HS-27A (cell line): ENCODE measurements at regions not wholly inside any gene's neighbourhood (a gene's known extent, or its start where the extent isn't known, plus 50 kb on each side); places are given as distances from the start of the nearest gene placed in this dataset.

ENCODE experiments used
- DNase-seq: peaks from one replicate; pipeline ENCODE4 v3.0.0-alpha.2; 2012; ENCODE audit warnings: low read depth, missing footprints

DNA sequence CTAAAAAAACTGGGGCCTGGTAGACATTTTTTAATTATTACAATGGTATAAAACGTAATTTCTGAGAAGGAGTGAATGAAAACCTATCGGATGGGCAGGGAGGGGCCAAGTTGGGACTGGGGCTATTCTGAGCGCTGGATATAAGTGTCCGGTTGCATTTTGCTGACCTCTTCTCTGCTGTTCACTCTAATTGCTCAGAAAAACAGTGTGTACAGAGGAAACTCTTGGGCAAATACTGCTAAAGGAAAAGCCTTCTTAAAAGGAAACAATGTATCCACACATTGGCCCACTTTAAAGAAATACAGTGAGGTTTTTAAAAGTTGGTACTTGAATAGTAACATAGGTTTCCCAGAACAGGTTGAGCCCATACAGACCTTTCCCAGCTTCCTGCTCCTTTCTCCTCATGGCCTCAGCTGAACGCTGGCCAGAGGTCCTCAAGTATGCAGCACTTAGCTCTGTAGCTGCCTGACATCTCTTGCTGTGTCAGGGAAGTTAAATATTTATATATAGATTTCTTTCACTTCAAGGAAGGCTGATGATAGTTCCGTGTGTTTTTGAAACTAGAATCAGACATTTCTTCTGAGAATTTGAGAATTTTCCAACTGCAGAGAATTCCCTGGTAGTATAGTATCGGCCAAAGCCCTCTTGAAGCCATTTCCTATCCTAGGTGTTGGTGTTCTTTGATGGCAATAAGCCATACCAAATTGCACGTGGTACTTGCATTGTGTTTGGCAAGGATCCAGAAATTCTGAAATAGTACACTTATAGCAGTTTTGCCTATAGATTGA is 97.1 kb upstream of the SLC4A4 start:
- DNase-seq, result no peak

DNA sequence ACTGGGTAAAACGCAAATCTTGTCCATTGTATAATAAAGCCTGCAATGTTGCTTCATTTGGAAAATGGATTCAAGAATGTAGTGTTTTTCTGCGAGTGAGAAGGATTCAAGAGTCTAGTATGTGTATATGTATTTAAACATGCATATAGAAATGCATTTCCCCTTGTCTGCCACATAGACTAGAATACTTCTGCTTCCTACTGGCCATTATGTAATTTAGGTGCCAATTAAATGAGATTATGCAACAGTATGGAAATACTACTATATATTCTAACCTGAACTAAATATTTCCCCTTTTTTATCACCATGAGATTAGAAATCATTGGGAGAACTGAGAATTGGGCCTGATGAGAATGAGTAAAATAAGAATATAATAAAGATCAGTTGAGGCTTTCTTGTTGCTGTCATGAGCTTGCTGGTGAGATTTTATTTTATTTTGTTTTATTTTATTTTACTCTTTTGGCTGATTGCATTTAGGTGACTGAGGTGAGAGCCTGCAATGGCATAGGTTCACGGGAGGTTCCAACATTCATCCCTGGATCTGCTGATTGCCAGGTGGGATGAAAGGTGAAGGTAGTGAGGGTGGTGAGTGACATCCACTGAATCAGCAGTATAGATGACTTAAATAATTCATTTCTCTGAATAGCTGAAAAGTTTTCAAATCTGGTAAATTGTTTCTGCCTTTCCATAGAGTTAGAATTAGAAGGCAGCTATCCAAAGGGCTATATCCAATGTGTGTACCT is 95.6 kb upstream of the SLC4A4 start:
- DNase-seq, result no peak

DNA sequence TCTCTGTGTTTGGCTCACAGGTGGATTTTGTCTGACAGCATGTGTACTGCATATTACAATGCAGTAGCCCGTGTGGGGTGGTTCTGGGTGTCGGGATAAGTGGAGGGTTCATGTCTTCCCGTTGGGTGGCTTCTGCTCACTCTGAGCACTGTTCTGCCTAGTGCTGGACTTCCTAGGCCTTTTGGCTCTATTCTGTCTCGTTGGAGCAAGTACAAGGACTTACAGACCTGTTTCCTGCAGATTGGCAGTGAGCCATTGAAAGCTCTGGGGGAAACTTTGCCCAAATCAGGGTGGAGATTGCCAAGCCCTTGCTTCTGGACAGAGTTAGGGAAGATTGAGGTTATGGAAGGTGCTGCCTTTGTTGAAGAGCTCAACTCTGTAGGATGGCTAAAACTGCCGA is 91.1 kb upstream of the SLC4A4 start:
- no peak for DNase-seq

DNA sequence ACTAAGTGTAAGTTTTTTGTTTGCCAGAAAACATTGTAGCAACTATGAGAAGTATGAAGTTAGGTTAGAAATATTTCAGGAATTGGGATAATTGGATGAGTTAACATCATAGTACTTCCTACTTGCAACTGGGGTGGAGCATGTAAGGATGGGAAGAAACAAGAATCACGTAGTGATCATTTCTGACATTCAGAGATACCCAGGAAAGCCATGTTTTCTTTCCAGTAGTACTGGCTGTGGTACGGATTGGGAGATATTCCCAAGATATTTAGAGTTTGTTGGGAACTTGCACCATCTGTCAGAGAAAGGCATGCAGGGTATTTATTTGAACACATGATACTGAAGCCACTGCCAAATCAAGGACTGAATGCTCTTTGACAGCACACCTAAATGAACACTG is 87.6 kb upstream of the SLC4A4 start:
- no peak for DNase-seq

DNA sequence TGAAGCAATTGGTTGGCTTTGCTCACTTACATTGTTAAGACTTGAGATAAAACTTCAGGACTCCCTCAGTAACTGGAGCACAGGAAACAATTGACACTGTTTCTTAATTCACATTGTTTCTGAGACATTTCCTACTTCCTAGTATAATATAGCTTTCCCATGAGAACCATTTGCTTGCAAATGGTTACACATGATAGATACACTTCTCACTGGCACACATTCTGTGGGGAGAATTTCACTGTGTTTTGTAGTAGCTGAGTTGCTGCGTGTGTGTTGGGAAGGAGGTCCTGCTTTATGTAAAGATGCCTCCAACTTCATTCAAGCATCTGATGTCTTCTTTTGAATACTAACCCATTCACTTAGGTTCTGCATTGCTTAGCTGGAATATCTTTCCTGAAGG is 85.3 kb upstream of the SLC4A4 start:
- DNase-seq, result no peak

DNA sequence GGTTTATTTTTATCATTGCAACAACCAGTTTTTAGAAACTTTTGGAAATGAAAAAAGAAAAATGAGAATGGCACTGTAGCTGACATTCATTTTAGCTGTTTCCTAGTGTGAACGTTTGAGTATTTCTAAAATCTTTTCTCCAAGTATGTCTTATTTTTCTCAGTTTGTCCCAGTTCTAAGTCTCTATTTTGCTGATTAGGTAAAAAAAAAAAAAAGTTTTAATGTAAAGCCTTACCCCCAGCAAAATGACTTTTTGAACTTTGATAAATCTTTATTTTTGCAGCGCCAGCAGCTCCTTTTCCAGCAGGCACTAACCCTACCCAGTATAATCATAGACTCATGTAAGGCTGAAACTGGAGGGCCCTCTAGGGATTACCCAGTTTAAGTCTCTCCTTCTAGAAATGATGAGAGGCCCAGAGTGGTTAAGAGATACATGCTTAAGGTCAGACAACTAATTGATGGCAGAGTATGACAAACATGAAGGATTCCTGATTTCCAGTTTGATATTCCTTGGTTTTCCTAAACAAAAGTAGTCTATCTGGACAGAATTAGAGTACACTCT is 84.3 kb upstream of the SLC4A4 start:
- no peak for DNase-seq

DNA sequence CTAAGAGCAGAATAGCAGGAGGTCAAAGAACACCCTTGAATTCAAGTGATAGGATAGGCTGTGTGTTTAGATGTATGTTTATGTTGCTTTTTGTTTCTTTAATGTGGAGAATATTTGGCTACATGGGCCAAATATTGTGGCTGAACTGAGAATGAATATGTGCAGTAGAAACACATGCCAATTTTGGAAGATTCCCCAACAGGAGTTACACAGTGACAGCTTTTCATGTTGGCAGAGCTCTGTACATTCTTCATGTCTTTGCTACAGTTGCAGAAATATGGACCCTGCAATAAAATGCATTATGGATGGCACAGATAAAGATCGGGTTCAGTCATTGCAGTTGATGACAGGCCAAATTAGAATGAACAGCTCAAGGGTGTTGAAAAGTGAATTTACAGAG is 82.8 kb upstream of the SLC4A4 start:
- DNase-seq, result no peak

DNA sequence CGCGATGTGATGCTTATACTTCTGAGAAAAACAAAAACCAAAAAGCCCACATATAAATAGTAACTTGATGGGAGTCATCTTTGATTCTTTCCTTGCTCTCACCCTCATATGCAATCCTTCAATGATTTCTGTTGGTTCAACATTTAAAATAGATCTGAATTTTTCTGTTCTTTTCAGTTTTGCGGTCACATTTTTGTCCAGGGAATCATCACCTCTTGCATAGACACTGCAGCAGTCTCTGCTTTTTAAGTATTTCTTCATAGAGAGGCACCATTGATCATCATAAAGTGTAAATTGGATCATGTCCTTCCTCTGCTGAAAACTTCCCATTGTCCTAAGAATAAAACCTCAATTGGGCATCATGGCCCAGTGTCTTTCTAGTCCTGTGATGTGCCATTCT is 81.1 kb upstream of the SLC4A4 start:
- no peak for DNase-seq

DNA sequence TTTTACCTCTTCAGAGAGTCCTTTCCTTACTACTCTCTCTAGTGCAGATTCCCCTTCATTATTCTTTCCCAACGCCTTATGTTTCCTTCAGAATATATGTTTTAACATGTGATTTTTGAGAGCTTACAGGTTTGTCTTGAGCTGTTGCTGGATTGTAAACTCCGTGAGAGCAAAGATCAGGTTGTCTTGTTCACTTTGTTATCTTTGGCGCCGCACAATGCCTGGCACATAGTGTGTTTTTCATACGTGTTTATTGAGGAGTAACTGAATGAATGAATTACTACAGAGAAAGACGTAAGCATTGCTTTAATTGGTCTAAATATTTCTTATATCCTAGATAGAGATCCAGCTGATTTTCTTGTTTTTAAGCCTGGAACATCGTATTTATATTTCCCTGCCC is 80.5 kb upstream of the SLC4A4 start:
- DNase-seq, result no peak

DNA sequence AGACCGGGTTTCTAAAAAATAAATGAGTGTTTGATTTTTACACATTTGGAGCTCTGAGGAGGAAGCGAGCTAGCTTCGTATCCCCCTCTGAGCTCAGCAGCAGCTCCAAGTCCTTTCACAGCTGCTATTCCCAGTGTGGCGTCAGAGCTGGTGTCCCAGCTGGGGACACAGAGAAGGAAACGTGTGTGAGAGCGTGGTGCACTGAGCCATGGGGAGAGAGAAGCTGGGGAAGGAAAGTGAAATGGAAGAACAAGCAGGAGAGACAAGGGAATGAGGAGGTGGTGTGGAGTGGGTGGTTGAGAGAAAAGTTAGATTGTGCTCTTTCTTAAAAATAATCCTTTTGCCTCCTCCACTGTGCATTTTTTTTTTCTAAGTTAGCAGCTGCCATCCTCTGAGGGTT is 79.5 kb upstream of the SLC4A4 start:
- DNase-seq, result no peak

DNA sequence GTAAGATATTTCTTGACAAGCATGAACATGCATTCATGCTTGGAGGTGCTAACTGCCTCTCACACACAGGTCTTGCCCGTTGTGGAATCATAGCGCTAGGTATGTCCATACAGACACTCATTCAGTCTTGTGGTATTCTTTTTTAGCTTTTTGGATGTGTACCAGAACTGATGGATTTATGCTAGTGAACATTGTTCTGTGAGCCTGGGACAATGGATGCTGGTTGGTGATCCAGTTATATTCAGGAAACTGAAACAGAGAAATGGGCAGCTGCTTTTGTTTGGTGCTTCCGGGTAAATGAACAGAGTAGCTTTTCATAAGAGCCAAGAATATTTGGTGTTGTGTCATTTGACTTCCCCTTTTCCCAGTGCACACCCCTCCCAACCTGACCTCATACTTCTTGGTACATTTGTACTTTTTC is 78.9 kb upstream of the SLC4A4 start:
- no peak for DNase-seq

DNA sequence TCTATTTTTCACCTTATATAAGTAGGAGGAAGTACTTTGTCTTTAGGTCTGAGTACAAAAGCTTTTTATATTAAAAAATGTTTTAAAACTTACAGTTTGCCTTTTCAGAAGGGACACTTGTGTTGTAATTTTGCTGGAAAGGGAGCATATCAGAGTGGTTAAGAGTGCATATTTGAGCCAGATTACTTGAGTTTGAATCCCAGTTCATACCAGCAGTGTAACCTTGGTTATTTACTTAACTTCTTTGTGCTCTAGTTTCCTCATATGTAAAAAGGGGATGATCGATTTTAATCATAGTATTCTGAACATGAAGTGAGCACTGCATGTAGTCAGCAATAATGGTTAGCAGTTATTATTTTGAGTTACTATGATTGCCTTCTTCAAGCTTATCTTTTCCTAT is 78.3 kb upstream of the SLC4A4 start:
- DNase-seq, result no peak

DNA sequence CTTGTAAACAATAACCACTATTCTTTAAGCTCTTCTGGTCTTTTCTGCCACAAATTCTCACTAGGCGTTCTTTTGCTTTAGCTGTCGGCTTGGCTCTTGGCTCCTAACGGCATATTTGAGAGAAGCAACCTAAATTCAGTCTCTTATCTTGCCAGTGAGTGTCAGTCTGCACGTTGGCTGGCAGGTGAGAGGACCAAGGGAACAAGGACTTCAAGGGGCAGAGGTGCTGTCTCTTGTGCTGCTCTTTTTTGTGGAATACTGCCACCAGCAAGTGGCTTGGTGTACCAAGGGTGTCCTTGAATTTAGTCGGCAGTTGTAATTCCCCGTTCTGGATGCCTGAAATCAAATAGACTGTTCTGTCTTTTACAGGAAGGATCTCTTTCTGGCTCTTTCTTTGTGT is 77.8 kb upstream of the SLC4A4 start:
- no peak for DNase-seq

DNA sequence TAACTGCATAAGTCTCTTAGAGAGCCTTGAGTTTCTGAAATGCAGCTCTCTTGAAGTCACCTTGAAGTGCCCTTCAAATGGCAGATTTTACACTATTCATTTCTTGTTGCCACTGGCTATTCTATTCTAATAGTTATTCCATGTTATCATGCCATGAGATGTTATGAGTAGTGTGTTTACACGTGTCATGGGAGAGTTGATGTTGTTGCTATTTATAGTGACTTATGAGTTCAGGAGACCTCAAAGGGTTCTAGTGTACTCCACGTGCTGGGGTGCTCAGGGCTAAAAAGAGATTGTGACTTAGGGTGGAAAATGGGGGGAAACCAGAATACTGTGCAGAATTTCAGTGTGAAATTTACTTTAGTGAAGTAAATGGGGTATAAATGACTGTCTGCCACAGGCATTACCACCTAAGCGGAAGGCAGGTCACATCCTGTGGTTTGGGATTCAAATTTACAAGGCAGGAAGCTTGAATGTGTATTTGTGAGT is 77.1 kb upstream of the SLC4A4 start:
- no peak for DNase-seq

DNA sequence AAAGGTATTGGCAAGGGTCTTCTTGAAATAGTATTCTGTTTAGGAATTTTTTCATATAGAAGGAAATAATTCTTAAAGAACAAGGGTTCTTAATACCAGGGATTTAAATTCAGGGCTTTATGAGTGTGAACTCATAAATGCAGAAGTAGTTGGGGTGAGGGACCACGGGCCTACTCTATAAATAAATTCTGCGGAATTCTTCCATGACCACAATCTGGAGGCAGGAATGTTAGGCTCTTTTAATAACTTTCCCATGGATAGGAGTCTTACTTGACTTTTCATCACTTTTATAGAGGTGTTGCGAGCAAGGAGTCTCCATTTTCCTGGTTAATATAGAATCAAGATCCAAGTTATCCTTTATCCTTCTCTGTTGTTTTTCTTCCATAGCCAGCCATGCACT is 76.7 kb upstream of the SLC4A4 start:
- DNase-seq, result no peak

DNA sequence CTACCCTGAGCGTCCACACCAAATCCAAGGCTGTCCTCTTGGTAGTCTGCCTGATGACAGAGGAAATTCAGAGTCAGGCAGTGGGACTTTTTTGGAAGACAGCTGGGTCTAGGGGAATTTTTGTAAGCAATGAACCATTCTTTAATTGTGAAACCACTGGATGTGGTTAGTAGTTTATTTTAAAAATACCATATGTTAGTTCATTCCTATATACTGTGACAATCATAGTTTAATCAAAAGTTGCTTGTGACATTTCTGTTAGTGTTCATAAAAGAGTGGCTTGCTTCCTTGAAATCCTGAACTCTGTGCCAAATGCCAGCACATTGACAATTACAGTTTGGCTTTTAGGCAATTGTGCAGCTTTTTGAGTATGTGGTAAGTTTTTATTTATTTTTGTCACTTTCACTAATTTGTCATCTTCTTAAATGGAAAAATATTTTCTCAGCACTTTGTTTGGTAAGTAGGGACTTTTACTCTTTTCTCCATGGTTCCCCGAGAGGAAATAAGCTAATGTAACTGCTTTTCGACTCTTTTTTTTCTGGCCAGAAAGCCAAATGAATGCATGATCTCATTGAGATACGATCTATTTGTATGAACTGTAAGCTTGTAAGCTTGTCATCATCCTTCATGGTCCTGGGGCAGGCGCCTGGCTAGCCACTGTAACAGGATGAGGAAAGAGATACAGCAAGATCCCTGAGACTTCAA is 72.6 kb upstream of the SLC4A4 start:
- no peak for DNase-seq

DNA sequence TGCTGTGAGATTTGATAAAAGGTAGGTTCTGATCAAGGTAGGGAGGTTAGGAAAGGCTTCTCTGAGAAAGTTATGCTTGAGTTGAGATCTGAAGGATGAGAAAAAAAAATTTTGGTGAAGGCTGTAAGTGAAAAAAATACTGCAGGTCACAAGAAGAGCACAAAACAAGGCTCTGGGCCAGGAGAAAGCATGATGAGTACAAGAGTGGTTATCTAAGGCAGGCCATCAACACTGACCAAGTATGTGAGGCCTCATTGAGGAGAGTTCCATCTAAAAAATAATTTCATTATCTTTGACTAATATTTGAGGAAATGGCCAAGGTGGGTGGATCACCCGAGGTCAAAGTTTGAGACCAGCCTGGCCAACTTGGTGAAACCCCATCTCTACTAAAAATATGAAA is 71.6 kb upstream of the SLC4A4 start:
- DNase-seq, result no peak

DNA sequence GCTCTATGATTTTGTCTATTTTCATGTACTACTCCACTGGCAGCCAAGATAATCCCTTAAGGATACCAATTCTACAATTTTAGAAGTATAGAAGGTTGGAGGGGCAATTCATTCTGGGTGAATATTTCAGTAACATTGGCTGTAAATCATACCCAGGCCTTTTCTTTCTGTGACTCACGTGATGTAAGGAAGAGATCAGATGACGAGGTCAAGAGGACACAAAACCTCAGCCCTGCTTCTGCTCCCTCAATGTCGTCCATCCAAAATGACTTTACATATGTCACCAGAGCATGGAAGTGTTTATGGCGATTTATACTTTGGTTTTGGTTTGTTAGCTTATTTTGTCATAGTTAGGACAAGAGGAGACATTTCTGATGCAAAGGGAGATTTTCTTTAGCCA is 70.7 kb upstream of the SLC4A4 start:
- no peak for DNase-seq

DNA sequence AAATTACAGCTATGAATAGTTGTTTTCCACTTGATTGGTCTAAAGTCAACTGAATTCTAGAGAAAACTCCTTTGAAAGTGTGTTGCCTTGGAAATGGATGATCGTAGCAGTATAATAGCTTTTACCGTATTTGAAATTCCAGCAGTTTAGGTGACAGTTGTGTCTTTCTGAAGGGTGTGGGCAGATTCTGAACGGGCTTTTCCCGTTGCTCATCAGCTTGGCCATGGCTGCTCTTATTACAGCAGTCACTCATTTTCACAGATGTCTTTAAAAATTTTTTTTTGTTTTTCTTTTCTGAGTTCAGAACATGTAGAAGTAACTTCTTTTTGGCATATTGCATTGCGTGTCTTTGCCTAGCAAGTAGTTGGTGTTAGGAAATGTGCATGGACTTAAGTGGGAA is 69.6 kb upstream of the SLC4A4 start:
- no peak for DNase-seq

DNA sequence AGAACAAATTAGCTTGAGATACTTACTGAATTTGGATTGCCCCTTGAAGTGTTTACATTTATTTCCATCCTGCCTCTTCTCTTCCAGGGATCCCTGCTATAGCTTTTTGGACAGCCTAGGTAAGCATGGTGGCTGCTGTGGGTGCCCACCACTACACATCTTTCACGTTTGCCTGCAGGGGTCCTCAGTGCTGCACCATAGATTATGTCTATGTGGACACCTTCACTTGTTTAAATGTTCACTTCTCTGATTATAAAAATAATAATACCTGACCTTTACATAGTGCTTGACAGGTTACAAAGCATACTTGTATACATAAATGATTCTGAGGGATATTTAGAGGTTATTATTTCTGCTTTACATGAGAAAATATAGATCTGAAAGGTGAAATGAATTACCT is 67.9 kb upstream of the SLC4A4 start:
- DNase-seq, result no peak

DNA sequence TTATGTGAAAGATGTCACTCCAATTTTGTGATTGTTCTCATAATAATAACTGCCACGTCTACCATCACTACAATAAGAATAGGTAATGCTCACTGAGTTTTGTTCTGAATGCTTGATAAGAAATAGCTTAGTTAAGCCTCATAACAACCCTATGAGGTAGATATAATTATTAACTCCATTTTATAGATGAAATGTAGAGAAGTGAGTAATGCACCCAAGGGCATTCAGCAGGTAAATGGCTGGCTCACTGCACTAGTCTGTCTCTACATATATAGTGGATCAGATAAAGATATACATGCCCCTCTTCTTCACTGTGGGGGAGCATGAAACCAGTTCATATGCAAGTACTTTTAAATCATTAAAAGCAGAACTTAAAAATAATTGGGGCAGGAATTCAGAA is 65.8 kb upstream of the SLC4A4 start:
- DNase-seq, result no peak

DNA sequence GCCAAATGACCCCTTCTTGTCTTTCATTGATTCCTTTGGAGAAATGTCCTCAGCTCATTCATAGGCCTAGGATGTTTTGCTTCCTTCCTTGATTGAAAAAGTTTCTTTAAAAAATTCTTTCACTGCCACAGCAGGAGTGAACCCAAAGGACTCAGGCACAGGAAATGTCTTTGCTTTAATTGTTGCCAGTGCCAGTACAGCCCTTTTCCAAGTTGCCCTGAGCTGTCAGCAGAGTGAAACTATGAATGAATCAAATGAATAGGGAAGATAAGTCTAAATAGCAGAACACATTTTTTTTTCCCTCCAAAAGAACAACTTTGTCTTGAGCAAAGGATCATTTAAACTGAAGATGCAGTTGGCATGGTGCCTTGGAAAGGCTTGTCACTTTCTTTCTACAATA is 63.8 kb upstream of the SLC4A4 start:
- no peak for DNase-seq

DNA sequence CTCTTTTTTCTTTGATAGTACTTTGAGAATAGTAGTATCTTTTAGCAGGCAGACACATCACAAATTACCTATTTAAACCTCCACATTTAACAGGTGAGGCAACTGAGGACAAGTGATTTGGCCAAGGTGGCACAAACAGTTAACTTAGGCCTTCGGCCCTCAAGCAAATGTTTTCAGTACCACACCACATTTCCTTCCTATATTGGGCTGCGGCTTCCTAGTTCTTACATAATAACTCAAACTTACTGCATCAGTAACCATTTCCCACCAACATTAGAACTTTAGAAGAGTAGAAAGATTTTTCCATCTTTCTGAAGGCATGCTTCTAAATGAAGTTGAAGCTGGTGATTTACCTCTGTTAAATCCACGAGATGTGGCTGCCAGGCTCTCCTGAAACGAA is 63.2 kb upstream of the SLC4A4 start:
- no peak for DNase-seq
